PC-9 (cell line): ENCODE measurements at regions not wholly inside any gene's neighbourhood (a gene's known extent, or its start where the extent isn't known, plus 50 kb on each side); places are given as distances from the start of the nearest gene placed in this dataset.

ENCODE experiments used
- BruUV-seq: library from RNA; stranded (reverse); fragments of 400-500 nt; replicated peaks from 2 replicates; lab custom pipeline; 2021; lab: Mats Ljungman, UMichigan
- CTCF ChIA-PET: fragments of 300-600 bp; sonication (Branson Sonifier 250); formaldehyde crosslinking; loops from one replicate; lab custom pipeline; 2022; ENCODE audit warnings: antibody characterized with exemption; lab: Charles Lee
- POLR2A ChIA-PET: fragments of 300-600 bp; sonication (Branson Sonifier 250); formaldehyde crosslinking; loops from one replicate; lab custom pipeline; 2022; ENCODE audit warnings: antibody characterized with exemption; ENCODE audit not compliant: unreplicated experiment; lab: Charles Lee
- DNase-seq, 2 experiments: peaks; one replicate each; pipeline versions ENCODE4 v3.0.0 to v3.0.0-alpha.2; 2015 to 2022; ENCODE audit warnings: mixed read lengths in 1 of 2
- H2AFZ ChIP-seq: fragments of 200-600 bp; sonication (generic); 2 replicates; pipeline ENCODE4 v1.8.1; 2017; ENCODE audit warnings: antibody characterized with exemption
- H3F3A ChIP-seq: fragments of 200-600 bp; sonication (generic); 2 replicates; pipeline ENCODE4 v1.8.1; 2017; ENCODE audit warnings: antibody characterized with exemption, mild to moderate bottlenecking, low read depth; ENCODE audit not compliant: insufficient read depth
- H3K27ac ChIP-seq: fragments of 200-600 bp; sonication (generic); 2 replicates; pipeline ENCODE4 v1.6.1; 2016; ENCODE audit warnings: mixed run types
- H3K27me3 ChIP-seq: fragments of 200-600 bp; sonication (generic); 2 replicates; pipeline ENCODE4 v1.6.1; 2016; ENCODE audit warnings: low read depth, mixed run types; ENCODE audit not compliant: insufficient read depth
- H3K36me3 ChIP-seq: fragments of 200-600 bp; sonication (generic); 2 replicates; pipeline ENCODE4 v1.6.1; 2016; ENCODE audit warnings: low read depth, mixed run types
- H3K4me1 ChIP-seq: fragments of 200-600 bp; sonication (generic); replicated peaks from 2 replicates; pipeline ENCODE4 v1.6.1; 2016; ENCODE audit warnings: mixed run types; ENCODE audit not compliant: insufficient read depth
- H3K4me2 ChIP-seq: fragments of 200-600 bp; sonication (generic); 2 replicates; pipeline ENCODE4 v1.6.1; 2017; ENCODE audit warnings: mixed run types
- H3K4me3 ChIP-seq: fragments of 200-600 bp; sonication (generic); 2 replicates; pipeline ENCODE4 v1.6.1; 2016; ENCODE audit warnings: mixed run types
- H3K79me2 ChIP-seq: fragments of 200-600 bp; sonication (generic); 2 replicates; pipeline ENCODE4 v1.6.1; 2017; ENCODE audit warnings: low read depth, mixed run types
- H3K9me2 ChIP-seq: fragments of 200-600 bp; sonication (generic); 2 replicates; pipeline ENCODE4 v1.8.1; 2017; ENCODE audit warnings: mild to moderate bottlenecking; ENCODE audit not compliant: insufficient read depth
- H3K9me3 ChIP-seq: fragments of 200-600 bp; sonication (generic); 2 replicates; pipeline ENCODE4 v1.8.1; 2016; ENCODE audit warnings: low read depth; ENCODE audit not compliant: insufficient read depth
- H4K20me1 ChIP-seq: fragments of 200-600 bp; sonication (generic); 2 replicates; pipeline ENCODE4 v1.8.1; 2017; ENCODE audit not compliant: insufficient read depth
- EZH2 ChIP-seq: fragments of 200-600 bp; sonication (generic); IDR thresholded peaks from 2 replicates; pipeline ENCODE4 v1.8.0; 2017; ENCODE audit warnings: antibody characterized with exemption, low read depth
- intact Hi-C: fragments of 100-400 bp; cut with micrococcal nuclease; formaldehyde crosslinking; loops from one replicate; pipeline ENCODE4 v1.10.0; 2022; ENCODE audit not compliant: unreplicated experiment
- TF ChIP-seq, protein P1 (sequence below): fragments of 200-600 bp; sonication (generic); conservative IDR thresholded peaks from 2 replicates; pipeline ENCODE4 v1.6.1; 2017; ENCODE audit warnings: mixed run types, antibody characterized with exemption, mild to moderate bottlenecking, moderate library complexity

DNA sequence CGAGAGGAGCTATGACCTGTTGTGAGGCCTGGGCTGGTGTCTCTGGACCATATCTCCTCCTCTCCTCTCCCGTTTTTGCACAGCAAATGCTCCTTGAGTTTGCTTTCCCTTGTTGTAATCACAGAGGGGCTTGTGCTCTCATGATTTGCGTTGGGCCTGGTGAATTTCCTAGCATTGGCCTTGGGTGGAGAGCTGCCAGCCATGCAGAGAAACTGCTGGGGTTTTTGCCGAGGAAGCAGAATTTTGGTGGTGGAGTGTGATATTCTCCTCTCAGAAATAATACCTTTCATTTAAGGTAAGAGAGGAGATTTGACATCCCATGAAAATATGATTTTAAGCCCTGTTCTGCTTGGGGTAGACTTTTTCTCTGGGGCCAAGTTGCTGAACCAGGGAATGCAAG is 175.7 kb upstream of the CADM1 start:
- ChIA-PET CTCF (no interaction called here), POLR2A (no interaction called here)
- intact Hi-C loops, result no loop called here
- no peak overlapping the region for H3K4me3 ChIP-seq
- TF ChIP-seq EZH2, result no peak
- TF ChIP-seq, protein P1, sequence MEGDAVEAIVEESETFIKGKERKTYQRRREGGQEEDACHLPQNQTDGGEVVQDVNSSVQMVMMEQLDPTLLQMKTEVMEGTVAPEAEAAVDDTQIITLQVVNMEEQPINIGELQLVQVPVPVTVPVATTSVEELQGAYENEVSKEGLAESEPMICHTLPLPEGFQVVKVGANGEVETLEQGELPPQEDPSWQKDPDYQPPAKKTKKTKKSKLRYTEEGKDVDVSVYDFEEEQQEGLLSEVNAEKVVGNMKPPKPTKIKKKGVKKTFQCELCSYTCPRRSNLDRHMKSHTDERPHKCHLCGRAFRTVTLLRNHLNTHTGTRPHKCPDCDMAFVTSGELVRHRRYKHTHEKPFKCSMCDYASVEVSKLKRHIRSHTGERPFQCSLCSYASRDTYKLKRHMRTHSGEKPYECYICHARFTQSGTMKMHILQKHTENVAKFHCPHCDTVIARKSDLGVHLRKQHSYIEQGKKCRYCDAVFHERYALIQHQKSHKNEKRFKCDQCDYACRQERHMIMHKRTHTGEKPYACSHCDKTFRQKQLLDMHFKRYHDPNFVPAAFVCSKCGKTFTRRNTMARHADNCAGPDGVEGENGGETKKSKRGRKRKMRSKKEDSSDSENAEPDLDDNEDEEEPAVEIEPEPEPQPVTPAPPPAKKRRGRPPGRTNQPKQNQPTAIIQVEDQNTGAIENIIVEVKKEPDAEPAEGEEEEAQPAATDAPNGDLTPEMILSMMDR, result no peak
- H3K79me2 ChIP-seq, result no peaks in the 10 kb centered on the region
- H3F3A ChIP-seq, result no peaks in the 10 kb centered on the region
- no peak overlapping the region for H3K4me2 ChIP-seq
- BruUV-seq, result no TSS peak
- H3K9me2 ChIP-seq, result no peaks in the 10 kb centered on the region
- H3K36me3 ChIP-seq, result no peaks in the 10 kb centered on the region
- no peak overlapping the region for H3K27ac ChIP-seq
- no peaks in the 10 kb centered on the region for H4K20me1 ChIP-seq
- no peak for DNase-seq
- H3K4me1 ChIP-seq, result no peaks in the 10 kb centered on the region
- H2AFZ ChIP-seq, result no peak overlapping the region
- H3K9me3 ChIP-seq, result no peaks in the 10 kb centered on the region
- peaks cover 47% of the 10 kb centered on the region for H3K27me3 ChIP-seq

DNA sequence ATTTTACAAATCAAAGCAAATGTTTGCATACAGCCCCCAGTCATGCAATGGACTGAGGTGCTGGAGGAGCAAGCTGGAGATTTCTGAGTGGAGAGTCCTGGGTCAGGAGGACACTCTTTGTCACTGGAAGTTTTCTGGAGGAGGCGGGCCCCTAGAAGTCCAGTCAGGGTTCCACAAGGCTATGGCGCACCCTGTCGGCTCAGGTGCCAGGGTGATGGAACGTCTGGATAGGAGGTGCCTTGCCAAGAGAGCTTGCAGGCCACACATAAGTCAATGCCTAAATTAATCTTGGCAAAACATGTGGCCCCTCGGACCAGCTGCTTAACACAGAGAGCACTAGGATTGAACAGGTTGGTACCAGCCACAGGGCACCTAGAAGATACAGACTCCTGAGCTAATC is 174.7 kb upstream of the CADM1 start:
- Histone ChIP-seq H2AFZ (no peak overlapping the region), H3K27ac (no peak overlapping the region), H3K4me3 (no peak overlapping the region), H3K79me2 (no peaks in the 10 kb centered on the region), H3K27me3 (peaks cover 55% of the 10 kb centered on the region), H3K4me1 (no peaks in the 10 kb centered on the region), H3K9me2 (no peaks in the 10 kb centered on the region), H3F3A (no peaks in the 10 kb centered on the region), H4K20me1 (no peaks in the 10 kb centered on the region), H3K36me3 (no peaks in the 10 kb centered on the region), H3K9me3 (no peaks in the 10 kb centered on the region), H3K4me2 (no peak overlapping the region)
- no TSS peak for BruUV-seq
- POLR2A ChIA-PET, result no interaction called here
- CTCF ChIA-PET, result no interaction called here
- intact Hi-C loops, result no loop called here
- TF ChIP-seq, protein P1, result no peak
- TF ChIP-seq EZH2, result no peak
- no peak for DNase-seq

DNA sequence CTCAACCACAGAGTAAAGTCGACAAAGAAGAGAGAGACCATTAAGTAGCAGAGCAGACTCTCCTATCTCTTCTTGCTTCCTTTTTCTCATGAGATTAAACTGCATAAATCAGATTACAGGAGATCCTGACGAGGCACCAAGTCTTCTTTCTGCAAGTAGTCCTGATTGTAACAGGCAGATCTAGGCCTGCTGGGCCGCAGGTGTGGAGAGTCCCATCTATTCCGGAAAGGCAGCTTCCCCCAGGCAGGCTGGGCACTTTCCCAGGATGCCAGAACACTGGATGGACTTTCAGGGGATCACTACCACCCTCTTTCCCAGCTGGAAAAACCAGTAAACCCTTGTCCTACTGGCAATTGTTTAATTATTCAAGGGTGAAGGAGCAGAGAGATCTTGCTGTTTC is 173.0 kb upstream of the CADM1 start:
- Histone ChIP-seq H3K9me2 (no peaks in the 10 kb centered on the region), H2AFZ (no peak overlapping the region), H4K20me1 (no peaks in the 10 kb centered on the region), H3K4me3 (no peak overlapping the region), H3K4me1 (no peaks in the 10 kb centered on the region), H3K27ac (no peak overlapping the region), H3K36me3 (no peaks in the 10 kb centered on the region), H3K27me3 (peaks cover 50% of the 10 kb centered on the region), H3K79me2 (no peaks in the 10 kb centered on the region), H3K9me3 (no peaks in the 10 kb centered on the region), H3F3A (no peaks in the 10 kb centered on the region), H3K4me2 (no peak overlapping the region)
- POLR2A ChIA-PET, result no interaction called here
- CTCF ChIA-PET, result no interaction called here
- BruUV-seq, result no TSS peak
- DNase-seq, result no peak
- TF ChIP-seq EZH2, result no peak
- TF ChIP-seq, protein P1, result no peak
- intact Hi-C loops, result no loop called here
